GM12878 (cell line): ENCODE measurements at regions not wholly inside any gene's neighbourhood (a gene's known extent, or its start where the extent isn't known, plus 50 kb on each side); places are given as distances from the start of the nearest gene placed in this dataset.

Experiments
- ATAC-seq: fragments of 200-7000 bp; cut with Tn5 transposase; 3 replicates; pipeline ENCODE4 v1.9.1; 2020; ENCODE audit warnings: mild to moderate bottlenecking, moderate library complexity
- BruUV-seq: library from RNA; stranded (reverse); fragments of 400-500 nt; replicated peaks from 2 replicates; lab custom pipeline; 2021; lab: Mats Ljungman, UMichigan
- CTCF ChIA-PET: fragments of 300-600 bp; sonication (Branson Sonifier 250); formaldehyde crosslinking; extraction: SDS; loops from one replicate; lab custom pipeline; 2021; ENCODE audit warnings: inconsistent platforms; lab: Yijun Ruan, JAX
- POLR2A ChIA-PET: fragments of 350-600 bp; formaldehyde crosslinking; extraction: SDS; loops from one replicate; lab custom pipeline; 2021; ENCODE audit warnings: inconsistent platforms; lab: Charles Lee
- RAD21 ChIA-PET: fragments of 300-600 bp; sonication (Branson Sonifier 250); formaldehyde crosslinking; loops from one replicate; lab custom pipeline; 2023; ENCODE audit warnings: antibody characterized with exemption; ENCODE audit not compliant: unreplicated experiment; lab: Charles Lee
- SMC1A ChIA-PET: fragments of 300-600 bp; sonication (Branson Sonifier 250); formaldehyde crosslinking; loops from one replicate; lab custom pipeline; 2023; ENCODE audit not compliant: unreplicated experiment, uncharacterized antibody; lab: Charles Lee
- DNase-seq: peaks from one replicate; pipeline ENCODE4 v3.0.0-alpha.2; 2011; ENCODE audit warnings: low read depth, low spot score
- FAIRE-seq: peaks from 3 replicates; lab custom pipeline; 2011; peaks lifted over from hg19 to GRCh38; lab: Jason Lieb, UNC
- H2AFZ ChIP-seq: 2 replicates; pipeline ENCODE4 v1.6.0; 2011; ENCODE audit warnings: low read depth, low read length, control low read depth; ENCODE audit not compliant: control insufficient read depth
- H3K27ac ChIP-seq: 2 replicates; pipeline ENCODE4 v1.5.1; 2011; ENCODE audit warnings: control low read depth; ENCODE audit not compliant: control insufficient read depth, insufficient read depth
- H3K27me3 ChIP-seq, 2 experiments: replicated peaks in 1 of 2; 2 replicates each; pipeline versions ENCODE4 v1.6.0 to v1.6.1; 2011; ENCODE audit warnings: low read length in 1 of 2; ENCODE audit not compliant: control insufficient read depth in 2 of 2, insufficient read depth in 2 of 2
- H3K36me3 ChIP-seq, 2 experiments: 2 replicates each; pipeline ENCODE4 v1.5.1; 2011; ENCODE audit warnings: low read length in 1 of 2; ENCODE audit not compliant: control insufficient read depth in 2 of 2, insufficient read depth in 2 of 2
- H3K4me1 ChIP-seq: 2 replicates; pipeline ENCODE4 v1.6.1; 2011; ENCODE audit warnings: mild to moderate bottlenecking, low read length, moderate library complexity, mixed read lengths; ENCODE audit not compliant: control insufficient read depth, insufficient read depth
- H3K4me2 ChIP-seq: 2 replicates; pipeline ENCODE4 v1.6.0; 2011; ENCODE audit warnings: control low read depth; ENCODE audit not compliant: control insufficient read depth, insufficient read depth
- H3K4me3 ChIP-seq: fragments of 200-600 bp; sonication (generic); 2 replicates; pipeline ENCODE4 v1.5.1; 2016
- H3K79me2 ChIP-seq: 2 replicates; pipeline ENCODE4 v1.6.0; 2011; ENCODE audit warnings: low read length; ENCODE audit not compliant: control insufficient read depth, insufficient read depth
- H3K9ac ChIP-seq: 2 replicates; pipeline ENCODE4 v1.8.0; 2011; ENCODE audit warnings: low read length, control low read depth, mixed read lengths; ENCODE audit not compliant: control insufficient read depth, insufficient read depth
- H3K9me3 ChIP-seq: replicated peaks from 3 replicates; pipeline ENCODE4 v1.5.1; 2011; ENCODE audit warnings: mild to moderate bottlenecking, low read length; ENCODE audit not compliant: control insufficient read depth, insufficient read depth
- H4K20me1 ChIP-seq: 2 replicates; pipeline ENCODE4 v1.6.0; 2011; ENCODE audit not compliant: control insufficient read depth, insufficient read depth
- BMI1 ChIP-seq: fragments of 450-650 bp; IDR thresholded peaks from 2 replicates; pipeline ENCODE4 v1.6.1; 2016; ENCODE audit warnings: mild to moderate bottlenecking, moderate library complexity, borderline replicate concordance
- KDM1A ChIP-seq: fragments of 200-600 bp; sonication (generic); IDR thresholded peaks from 2 replicates; pipeline ENCODE4 v1.6.1; 2016; ENCODE audit warnings: borderline replicate concordance
- MXI1 ChIP-seq: fragments of 150-350 bp; IDR thresholded peaks from 2 replicates; pipeline ENCODE4 v1.6.1; 2011; ENCODE audit warnings: low read depth, mild to moderate bottlenecking, inconsistent platforms, low read length, improper control_type of control experiment
- NFXL1 ChIP-seq: fragments of 450-650 bp; IDR thresholded peaks from 2 replicates; pipeline ENCODE4 v1.6.1; 2017; ENCODE audit warnings: antibody characterized with exemption, mild to moderate bottlenecking, borderline replicate concordance
- POLR2A ChIP-seq: IDR thresholded peaks from 2 replicates; pipeline ENCODE4 v1.6.1; 2011; ENCODE audit warnings: low read depth, mild to moderate bottlenecking, low read length
- ZSCAN29 ChIP-seq: fragments of 450-650 bp; IDR thresholded peaks from 2 replicates; pipeline ENCODE4 v1.6.1; 2017; ENCODE audit warnings: mild to moderate bottlenecking, moderate library complexity
- WGBS: methylation state at CpG from one replicate; pipeline ENCODE4 v1.1.6; 2016; ENCODE audit warnings: low lambda C conversion rate; ENCODE audit not compliant: insufficient replicate concordance, insufficient coverage; ENCODE audit errors: missing lambda C conversion rate; 5-methylcytosine and 5-hydroxymethylcytosine counted together
- in situ Hi-C: fragments of 300-500 bp; cut with MboI; formaldehyde crosslinking; loops from 9 replicates; pipeline ENCODE4 v1.14.3; 2018; ENCODE audit warnings: mixed read lengths
- intact Hi-C: fragments of 100-400 bp; cut with micrococcal nuclease; formaldehyde crosslinking; loops from one replicate; pipeline ENCODE4 v1.14.2; 2022; ENCODE audit not compliant: unreplicated experiment
- TF ChIP-seq, protein P1 (sequence below): fragments of 450-650 bp; IDR thresholded peaks from 2 replicates; pipeline ENCODE4 v1.6.1; 2018; ENCODE audit warnings: mild to moderate bottlenecking, low read depth, moderate library complexity; ENCODE audit not compliant: partially characterized antibody

DNA sequence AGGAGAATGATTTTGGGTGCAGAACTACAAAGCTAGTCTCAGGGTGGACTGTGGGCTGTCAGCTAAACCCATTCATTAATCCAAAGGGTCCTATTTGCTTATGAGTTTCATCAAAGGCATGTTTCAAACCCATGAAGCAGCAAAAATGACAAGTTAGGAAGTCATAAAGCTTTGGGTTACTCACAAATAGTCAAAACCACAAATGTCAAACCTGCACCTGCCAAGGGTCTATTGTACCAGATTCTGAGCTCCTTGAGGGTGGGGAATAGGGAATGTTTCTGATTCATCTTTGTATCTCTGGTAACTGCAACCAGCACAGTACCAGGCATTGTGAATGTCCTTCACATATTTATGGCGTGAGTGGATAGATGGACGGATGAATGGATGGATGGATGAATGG is 317.7 kb downstream of the MAF start:
- no peaks in the 10 kb centered on the region; the same call in 1 of the 3 replicates for H3K9me3 ChIP-seq
- H2AFZ ChIP-seq, result no peak overlapping the region
- H3K9ac ChIP-seq, result no peak overlapping the region
- H3K4me3 ChIP-seq, result no peak overlapping the region
- RAD21 ChIA-PET, result no interaction called here
- in situ Hi-C loops, result no loop called here
- CTCF ChIA-PET, result interaction anchor here (0.6 kb wide), 1 partner anchor 320 kb away, joined by 3 read pairs; no protein-coding TSS in a partner anchor
- DNase-seq, result no peak
- no TSS peak for BruUV-seq
- no peak for ATAC-seq
- peaks cover 28% of the 10 kb centered on the region for H3K4me1 ChIP-seq
- H3K79me2 ChIP-seq, result no peaks in the 10 kb centered on the region
- no peak overlapping the region for H3K27ac ChIP-seq
- H3K4me2 ChIP-seq, result no peak overlapping the region
- WGBS, result 91% methylated on average over 2 of the region's 2 CpGs
- POLR2A ChIA-PET, result interaction anchor here (0.6 kb wide), 1 partner anchor 315 kb away, joined by 3 read pairs; no protein-coding TSS in a partner anchor
- no peaks in the 10 kb centered on the region for H3K36me3 ChIP-seq
- SMC1A ChIA-PET, result no interaction called here
- no peaks in the 10 kb centered on the region for H4K20me1 ChIP-seq
- FAIRE-seq, result no peak
- intact Hi-C loops, result no loop called here
- no peak for TF ChIP-seq KDM1A
- no peak for TF ChIP-seq ZSCAN29
- no peak for TF ChIP-seq NFXL1
- no peak for TF ChIP-seq POLR2A
- TF ChIP-seq, protein P1, sequence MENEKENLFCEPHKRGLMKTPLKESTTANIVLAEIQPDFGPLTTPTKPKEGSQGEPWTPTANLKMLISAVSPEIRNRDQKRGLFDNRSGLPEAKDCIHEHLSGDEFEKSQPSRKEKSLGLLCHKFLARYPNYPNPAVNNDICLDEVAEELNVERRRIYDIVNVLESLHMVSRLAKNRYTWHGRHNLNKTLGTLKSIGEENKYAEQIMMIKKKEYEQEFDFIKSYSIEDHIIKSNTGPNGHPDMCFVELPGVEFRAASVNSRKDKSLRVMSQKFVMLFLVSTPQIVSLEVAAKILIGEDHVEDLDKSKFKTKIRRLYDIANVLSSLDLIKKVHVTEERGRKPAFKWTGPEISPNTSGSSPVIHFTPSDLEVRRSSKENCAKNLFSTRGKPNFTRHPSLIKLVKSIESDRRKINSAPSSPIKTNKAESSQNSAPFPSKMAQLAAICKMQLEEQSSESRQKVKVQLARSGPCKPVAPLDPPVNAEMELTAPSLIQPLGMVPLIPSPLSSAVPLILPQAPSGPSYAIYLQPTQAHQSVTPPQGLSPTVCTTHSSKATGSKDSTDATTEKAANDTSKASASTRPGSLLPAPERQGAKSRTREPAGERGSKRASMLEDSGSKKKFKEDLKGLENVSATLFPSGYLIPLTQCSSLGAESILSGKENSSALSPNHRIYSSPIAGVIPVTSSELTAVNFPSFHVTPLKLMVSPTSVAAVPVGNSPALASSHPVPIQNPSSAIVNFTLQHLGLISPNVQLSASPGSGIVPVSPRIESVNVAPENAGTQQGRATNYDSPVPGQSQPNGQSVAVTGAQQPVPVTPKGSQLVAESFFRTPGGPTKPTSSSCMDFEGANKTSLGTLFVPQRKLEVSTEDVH, result no peak
- peaks cover 0 to 3% of the 10 kb centered on the region in 2 experiments; a peak in 1 of 4 replicates for H3K27me3 ChIP-seq

DNA sequence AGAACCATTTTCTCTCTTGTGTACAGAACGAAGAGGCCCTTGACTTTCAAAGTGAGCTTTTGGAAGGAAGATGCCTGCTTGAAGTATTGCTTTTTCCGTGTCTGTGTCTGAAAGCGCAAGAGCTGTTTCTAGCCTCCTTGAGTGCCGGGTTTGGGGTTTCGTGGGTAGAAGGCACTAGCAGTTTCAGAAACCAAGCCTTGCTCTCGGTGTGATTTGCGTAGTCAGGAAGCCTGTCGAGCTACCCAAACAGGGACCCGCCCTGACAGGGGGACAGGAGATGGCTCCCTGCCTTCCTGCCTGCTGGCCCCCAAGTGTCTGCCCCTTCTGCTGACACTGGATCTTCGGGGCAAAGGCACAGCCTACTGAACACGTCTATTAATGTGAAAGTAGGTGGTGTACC is 322.0 kb downstream of the MAF start:
- H3K4me1 ChIP-seq, result peaks cover 12% of the 10 kb centered on the region
- no peak overlapping the region for H3K9ac ChIP-seq
- SMC1A ChIA-PET, result no interaction called here
- ATAC-seq, result peak; percentile 37; the same call in 2 of the 3 replicates
- no peaks in the 10 kb centered on the region for H3K36me3 ChIP-seq
- no TSS peak for BruUV-seq
- DNase-seq, result no peak
- RAD21 ChIA-PET, result no interaction called here
- no peaks in the 10 kb centered on the region; the same call in 2 of the 3 replicates for H3K9me3 ChIP-seq
- H4K20me1 ChIP-seq, result no peaks in the 10 kb centered on the region
- intact Hi-C loops (no loop called here), in situ Hi-C loops (no loop called here)
- peak overlapping the region; percentile 54 for H3K4me2 ChIP-seq
- POLR2A ChIA-PET, result no interaction called here
- no peak overlapping the region for H3K27ac ChIP-seq
- FAIRE-seq, result no peak
- 4% methylated on average over 11 of the region's 11 CpGs for WGBS
- CTCF ChIA-PET, result no interaction called here
- no peak overlapping the region for H3K4me3 ChIP-seq
- no peak overlapping the region for H2AFZ ChIP-seq
- peaks cover 0 to 3% of the 10 kb centered on the region in 2 experiments; a peak in 1 of 4 replicates for H3K27me3 ChIP-seq
- no peak for TF ChIP-seq BMI1
- no peak for TF ChIP-seq MXI1
- no peaks in the 10 kb centered on the region for H3K79me2 ChIP-seq
